ENCODE measurements at regions not wholly inside any gene's neighbourhood (a gene's known extent, or its start where the extent isn't known, plus 50 kb on each side); places are given as distances from the start of the nearest gene placed in this dataset.

DNA sequence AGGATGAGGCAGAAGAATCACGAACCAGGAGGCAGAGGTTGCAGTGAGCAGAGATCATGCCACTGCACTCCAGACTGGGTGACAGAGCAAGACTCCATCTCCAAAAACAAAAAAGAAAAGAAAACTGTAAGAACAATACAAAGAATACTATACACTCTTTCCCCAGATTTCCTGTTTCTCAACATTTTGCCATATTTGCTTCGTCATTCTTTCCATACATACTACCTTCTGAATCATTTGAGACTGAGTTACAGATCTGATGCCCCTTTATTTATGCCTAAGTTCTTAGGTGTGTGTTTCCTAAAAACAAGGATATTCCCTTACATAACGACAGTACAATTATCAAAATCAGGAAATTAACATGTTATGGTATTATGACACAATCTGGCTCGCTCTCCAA, 168.4 kb upstream of the CELF2 start:
- DNase-seq, result no peak
- Histone ChIP-seq H3K27me3 (no peaks in the 10 kb centered on the region), H3K36me3 (no peaks in the 10 kb centered on the region), H3K4me3 (no peak overlapping the region), H3K9me3 (no peaks in the 10 kb centered on the region)

DNA sequence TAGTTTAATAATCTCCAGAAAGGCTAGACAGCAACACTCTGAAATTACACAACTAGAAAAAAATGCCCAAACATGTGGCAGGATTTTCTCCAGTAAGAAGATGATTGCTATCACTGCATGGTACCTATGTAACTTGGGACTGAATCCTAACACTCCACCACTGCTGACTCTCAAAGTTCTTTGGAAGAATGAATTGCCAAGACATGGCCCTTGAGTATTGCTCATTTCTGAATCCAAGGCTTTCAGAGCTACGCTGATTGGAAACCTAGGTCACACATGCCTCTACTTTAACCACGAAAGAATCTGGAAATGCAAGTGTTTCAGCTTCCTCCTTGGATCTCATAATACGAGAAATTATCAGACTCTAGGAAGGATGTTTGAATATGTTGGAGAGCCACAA, 167.5 kb upstream of the CELF2 start:
- Histone ChIP-seq H3K27me3 (no peaks in the 10 kb centered on the region), H3K9me3 (no peaks in the 10 kb centered on the region), H3K4me3 (no peak overlapping the region), H3K36me3 (no peaks in the 10 kb centered on the region)
- no peak for DNase-seq

DNA sequence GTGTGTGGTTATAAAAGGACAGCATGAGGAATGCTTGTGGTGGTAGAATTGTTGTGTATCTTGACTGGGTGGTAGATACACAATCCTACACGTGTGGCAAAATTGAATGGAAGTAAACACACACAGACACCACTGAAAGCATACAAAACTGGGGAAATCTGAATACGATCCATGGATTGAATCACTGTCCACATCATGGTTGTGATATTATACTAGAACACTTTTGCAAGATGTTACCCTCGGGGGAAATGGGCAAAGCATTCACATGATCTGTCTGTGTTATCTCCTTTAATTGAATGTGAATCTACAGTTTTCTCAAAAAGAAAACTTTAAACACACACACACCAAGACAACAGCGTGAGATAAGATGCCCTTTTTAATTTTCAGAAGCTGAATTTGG, 165.2 kb upstream of the CELF2 start:
- no peaks in the 10 kb centered on the region for H3K36me3 ChIP-seq
- H3K4me3 ChIP-seq, result no peak overlapping the region
- no peak for DNase-seq
- H3K9me3 ChIP-seq, result no peaks in the 10 kb centered on the region
- H3K27me3 ChIP-seq, result no peaks in the 10 kb centered on the region

DNA sequence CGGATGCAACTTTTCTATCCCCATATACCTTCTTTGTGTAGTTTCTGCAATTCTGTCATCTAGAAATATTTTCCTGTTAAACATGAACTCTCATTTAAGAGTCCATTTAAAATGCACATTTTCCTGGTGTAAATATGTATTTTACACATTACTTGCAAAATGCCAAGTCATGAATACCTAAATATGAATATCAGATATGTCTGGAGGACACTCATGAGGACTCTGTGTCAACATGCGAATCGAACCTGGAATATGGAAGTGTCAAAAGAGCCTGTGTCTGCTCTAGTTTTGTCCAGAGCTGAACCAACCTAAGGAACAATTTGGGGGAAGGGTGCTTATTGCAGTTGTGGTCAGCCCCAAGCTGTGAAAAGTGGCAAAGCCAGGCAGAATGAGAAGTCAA, 163.7 kb upstream of the CELF2 start:
- Histone ChIP-seq H3K36me3 (no peaks in the 10 kb centered on the region), H3K27me3 (no peaks in the 10 kb centered on the region), H3K4me3 (no peak overlapping the region), H3K9me3 (no peaks in the 10 kb centered on the region)
- DNase-seq, result no peak

DNA sequence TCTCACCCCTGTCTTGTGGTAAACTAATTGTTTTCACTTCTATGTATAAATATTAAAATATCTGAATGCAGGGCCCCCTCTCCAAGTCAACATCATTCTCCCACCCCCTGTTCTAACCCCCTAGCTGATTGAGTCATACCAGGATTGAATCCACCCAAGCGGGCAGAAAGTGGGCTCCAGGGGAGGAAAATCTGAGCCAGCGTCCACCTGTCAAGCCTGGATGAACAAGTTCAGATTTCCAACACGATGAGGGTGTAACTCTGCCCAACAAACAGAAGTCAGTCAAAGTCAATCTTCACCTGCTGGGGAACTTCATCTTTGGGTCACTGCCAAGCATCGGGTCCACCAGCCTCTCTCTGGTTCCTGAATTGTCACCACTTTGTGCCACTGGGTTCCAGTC, 162.9 kb upstream of the CELF2 start:
- Histone ChIP-seq H3K9me3 (no peaks in the 10 kb centered on the region), H3K27me3 (no peaks in the 10 kb centered on the region), H3K36me3 (no peaks in the 10 kb centered on the region), H3K4me3 (no peak overlapping the region)
- no peak for DNase-seq

DNA sequence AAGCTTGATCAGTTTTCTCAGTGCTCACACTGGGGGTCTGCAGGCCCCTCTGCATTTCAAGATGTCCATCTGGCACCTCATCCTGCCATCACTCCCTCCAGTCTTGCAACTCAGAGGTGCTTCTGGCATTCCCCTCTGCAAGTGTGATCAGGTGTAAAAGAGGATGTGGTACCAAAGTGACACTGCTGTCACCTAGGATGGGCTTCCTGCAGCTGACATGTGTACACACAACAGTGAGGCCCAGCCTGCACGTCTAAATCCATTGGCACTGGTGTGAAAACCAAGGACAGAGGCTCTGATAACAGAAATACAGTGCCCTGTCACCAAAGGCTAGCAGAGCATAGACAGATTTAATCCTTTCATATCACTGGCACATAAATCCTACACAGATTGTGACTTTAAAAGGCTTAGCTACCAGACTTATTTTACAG, 162.5 kb upstream of the CELF2 start:
- Histone ChIP-seq H3K4me3 (no peak overlapping the region), H3K9me3 (no peaks in the 10 kb centered on the region), H3K27me3 (no peaks in the 10 kb centered on the region), H3K36me3 (no peaks in the 10 kb centered on the region)
- no peak for DNase-seq

DNA sequence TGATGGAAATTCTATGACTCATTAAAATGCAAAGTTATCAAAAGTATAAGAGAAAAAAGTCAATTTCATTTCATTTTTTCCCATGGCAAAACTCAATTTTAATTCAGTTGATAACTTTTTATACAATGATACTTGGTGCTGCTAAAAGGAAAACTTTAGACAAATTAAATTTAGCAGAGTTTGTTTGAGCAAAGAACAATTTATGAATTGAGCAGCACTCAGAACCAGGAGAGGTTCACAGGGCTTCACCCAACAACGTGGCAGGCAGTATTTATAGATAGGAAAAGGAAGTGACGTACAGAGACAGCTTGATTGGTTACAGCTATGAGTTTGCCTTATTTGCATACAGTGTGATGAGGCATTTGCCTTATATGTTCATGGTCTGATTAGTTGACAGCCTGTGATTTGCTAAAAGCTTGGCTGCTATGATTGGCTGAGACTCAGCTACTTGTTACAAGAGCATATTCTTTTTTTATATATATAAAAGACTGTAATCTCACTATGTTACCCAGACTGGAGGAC, 157.2 kb upstream of the CELF2 start:
- H3K36me3 ChIP-seq, result no peaks in the 10 kb centered on the region
- peaks cover 5% of the 10 kb centered on the region; the same call in 1 of the 2 replicates for H3K9me3 ChIP-seq
- H3K27me3 ChIP-seq, result no peaks in the 10 kb centered on the region
- H3K4me3 ChIP-seq, result no peak overlapping the region
- no peak for DNase-seq

DNA sequence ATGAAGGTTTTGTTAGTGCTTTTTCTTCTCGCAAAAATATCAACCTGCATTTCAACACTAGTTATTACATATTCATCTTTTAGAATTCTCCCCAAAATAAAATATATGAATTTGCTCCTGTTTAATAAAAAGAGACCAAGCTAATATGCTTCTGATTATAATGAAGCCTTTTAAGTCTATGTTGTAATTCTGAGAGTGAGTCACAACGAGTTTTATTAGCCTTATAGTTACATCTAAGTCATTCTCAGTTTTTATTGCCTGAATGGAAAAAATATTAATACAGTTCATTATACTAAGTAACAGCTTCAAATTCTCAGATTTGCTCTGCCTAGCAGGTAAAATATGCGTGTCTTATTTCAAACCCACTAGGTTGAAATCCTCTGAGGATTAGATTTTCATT, 152.4 kb upstream of the CELF2 start:
- peaks cover 5% of the 10 kb centered on the region; the same call in 1 of the 2 replicates for H3K9me3 ChIP-seq
- no peaks in the 10 kb centered on the region for H3K27me3 ChIP-seq
- DNase-seq, result no peak
- H3K4me3 ChIP-seq, result no peak overlapping the region
- no peaks in the 10 kb centered on the region for H3K36me3 ChIP-seq

DNA sequence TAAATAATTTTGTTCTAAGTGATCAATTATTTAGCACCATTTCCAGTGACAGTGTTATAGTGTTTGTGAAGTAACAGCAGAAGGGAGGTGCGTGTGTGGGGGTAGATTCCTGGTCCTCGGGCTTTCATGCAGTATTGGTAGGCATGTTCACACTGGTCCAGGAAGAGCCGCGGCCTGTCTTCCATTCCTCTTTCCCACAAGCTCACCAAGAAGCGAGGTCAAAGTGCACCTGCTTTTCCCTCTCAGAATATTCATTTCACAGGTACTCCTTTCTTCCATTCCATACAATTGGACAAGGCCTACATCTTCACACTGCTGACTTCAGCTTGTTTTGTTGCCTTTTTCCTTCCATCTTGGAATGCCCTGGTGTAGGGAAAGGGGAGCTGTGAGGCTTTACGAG, 151.8 kb upstream of the CELF2 start:
- Histone ChIP-seq H3K36me3 (no peaks in the 10 kb centered on the region), H3K4me3 (no peak overlapping the region)
- DNase-seq, result no peak

DNA sequence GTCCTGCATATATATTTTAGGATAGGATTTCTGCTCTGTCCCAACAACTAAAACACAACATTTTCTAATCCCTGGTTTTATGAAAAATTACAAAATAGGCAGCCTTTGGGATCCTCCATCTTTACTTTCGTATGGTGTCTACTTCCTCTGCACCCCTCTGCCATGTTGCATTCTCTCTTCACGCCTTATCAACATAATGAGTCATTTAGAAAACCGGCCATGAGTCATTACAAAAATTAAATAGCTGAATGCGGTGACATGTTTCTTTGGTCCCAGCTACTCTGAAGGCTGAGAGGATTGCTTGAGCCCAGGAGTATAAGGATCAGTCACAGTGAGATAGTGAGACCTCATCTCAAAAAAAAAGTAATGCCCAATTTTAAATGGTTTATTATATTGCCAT, 148.1 kb upstream of the CELF2 start:
- DNase-seq, result no peak
- H3K4me3 ChIP-seq, result no peak overlapping the region
- H3K36me3 ChIP-seq, result no peaks in the 10 kb centered on the region

More for the DNA sequence above, 151.8 kb upstream of the CELF2 start:
- no peaks in the 10 kb centered on the region for H3K27me3 ChIP-seq
- peaks cover 5% of the 10 kb centered on the region; the same call in 1 of the 2 replicates for H3K9me3 ChIP-seq

DNA sequence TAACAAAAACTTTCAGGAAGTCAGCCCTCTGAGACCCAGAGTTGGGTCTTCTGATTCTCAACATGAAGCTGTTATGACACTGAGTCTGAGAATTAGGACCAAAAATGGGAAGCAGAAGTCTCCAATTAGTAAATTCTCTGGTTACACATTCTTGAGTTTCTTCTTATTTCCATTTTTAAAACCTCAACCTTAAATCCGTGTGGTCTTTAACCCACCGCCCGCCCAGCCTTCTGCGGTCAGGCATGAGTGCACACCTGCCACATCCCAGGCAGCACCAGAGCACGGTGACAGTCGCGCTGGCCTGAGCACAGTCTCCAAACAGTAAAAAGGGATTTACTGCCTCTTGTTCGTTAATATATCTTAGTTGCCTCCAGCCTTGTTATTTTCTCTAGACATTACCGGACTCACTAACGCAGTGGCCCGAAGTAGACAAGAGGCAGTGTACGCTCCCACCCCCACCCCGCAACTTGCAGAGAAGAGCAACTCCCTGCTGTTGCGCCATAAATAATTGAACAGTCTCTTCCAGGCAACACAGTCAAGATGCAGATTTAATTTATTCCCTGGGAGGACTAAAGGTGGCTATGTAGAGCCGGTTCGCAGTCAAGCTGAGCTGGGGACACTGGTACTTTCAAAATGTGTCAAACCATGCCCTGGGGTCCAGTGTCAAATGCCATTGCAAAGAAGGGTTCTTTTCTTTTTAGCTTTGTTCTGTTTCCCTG, 147.0 kb upstream of the CELF2 start:
- Histone ChIP-seq H3K36me3 (no peaks in the 10 kb centered on the region), H3K9me3 (no peaks in the 10 kb centered on the region), H3K27me3 (no peaks in the 10 kb centered on the region), H3K4me3 (no peak overlapping the region)
- DNase-seq, result no peak

More for the DNA sequence above, 148.1 kb upstream of the CELF2 start:
- Histone ChIP-seq H3K27me3 (no peaks in the 10 kb centered on the region), H3K9me3 (no peaks in the 10 kb centered on the region)

DNA sequence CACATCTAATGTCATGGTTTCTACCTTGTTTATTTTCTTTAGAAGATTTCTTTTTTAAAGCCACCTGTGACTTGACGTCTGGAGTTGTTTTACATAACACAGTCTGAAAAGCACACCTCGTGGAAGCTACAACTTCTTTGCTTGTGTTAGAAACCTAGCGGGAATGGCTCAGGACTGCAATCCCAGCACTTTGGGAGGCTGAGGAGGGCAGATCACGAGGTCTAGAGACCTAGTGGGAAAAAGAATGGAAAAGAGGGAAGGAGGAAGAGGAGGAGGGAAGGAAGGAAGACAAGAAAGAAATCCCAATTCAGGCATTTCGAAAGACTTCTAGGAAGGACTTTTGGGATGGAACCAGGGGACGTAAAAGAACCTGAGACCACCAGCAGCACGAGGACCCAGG, 146.3 kb upstream of the CELF2 start:
- DNase-seq, result no peak
- Histone ChIP-seq H3K36me3 (no peaks in the 10 kb centered on the region), H3K4me3 (no peak overlapping the region), H3K9me3 (no peaks in the 10 kb centered on the region), H3K27me3 (no peaks in the 10 kb centered on the region)

DNA sequence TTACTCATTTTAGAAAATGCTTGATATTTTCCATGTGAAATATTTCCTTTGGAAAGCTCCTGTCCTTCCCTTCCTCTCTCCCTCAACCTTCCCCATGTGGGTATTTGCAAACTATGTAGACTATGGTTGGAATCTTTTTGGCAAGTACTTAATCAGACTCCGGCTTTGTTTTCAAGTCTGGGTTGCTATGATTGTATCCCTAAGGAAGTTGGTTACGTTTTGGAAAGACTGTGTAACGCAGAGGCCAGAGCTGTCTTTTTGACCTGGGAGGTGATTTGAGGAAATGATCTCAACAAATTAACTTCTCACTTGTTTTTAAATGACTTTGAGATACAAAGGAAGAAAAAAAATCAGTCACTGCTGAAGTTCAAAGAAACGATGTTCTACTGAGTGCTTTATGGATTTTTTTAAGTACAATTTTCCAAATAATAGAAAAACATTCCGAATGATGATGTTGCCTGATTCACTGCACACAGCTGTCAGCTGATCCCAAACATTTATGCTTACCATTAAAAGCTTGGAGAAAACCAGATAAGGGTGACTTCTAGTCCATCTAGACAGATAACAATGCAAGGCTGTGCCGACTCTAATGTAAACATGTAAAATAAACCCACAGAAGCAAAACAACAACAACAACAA, 145.5 kb upstream of the CELF2 start:
- no peaks in the 10 kb centered on the region for H3K27me3 ChIP-seq
- peak; percentile 38 for DNase-seq
- no peaks in the 10 kb centered on the region for H3K36me3 ChIP-seq
- H3K9me3 ChIP-seq, result no peaks in the 10 kb centered on the region
- no peak overlapping the region for H3K4me3 ChIP-seq

DNA sequence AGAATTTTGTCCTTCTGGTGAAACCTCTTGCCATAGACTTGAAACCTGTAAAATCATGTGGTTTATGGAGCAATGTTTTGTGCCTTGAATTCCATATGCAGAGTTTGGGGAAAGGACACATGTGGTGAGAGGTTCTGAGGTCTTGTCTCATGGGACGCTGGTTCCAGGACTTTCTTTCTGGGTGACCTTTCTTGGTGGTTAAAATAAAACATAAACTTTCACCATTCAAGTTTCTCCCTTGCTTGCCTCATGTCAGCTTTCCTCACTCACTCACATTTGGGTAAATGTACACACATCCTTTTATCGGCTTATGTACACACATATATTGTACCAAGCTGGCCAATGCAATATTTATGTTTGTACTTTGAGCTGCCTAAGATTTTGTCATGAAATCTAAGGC, 144.9 kb upstream of the CELF2 start:
- H3K27me3 ChIP-seq, result no peaks in the 10 kb centered on the region
- no peaks in the 10 kb centered on the region for H3K9me3 ChIP-seq
- no peak for DNase-seq
- no peaks in the 10 kb centered on the region for H3K36me3 ChIP-seq
- no peak overlapping the region for H3K4me3 ChIP-seq

DNA sequence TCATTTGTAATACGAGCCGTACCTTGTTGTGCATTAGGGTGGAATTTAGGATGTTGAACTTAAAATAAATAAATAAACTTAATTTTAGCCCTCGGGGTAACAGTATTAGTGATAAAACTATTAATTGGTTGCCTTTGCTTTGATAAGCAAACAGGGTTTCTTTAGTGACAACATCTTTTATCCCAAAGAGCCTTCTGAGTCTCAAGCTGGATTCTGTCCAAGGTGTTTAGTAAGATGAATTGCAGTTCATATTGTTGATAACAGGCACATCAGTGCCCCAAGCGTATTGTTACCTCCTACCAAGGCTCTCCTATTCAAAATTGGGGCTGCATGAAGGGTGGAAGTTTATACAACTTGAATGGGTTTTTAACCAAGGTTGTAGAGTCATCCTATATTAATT, 144.4 kb upstream of the CELF2 start:
- Histone ChIP-seq H3K9me3 (no peaks in the 10 kb centered on the region), H3K36me3 (no peaks in the 10 kb centered on the region), H3K4me3 (no peak overlapping the region), H3K27me3 (no peaks in the 10 kb centered on the region)
- no peak for DNase-seq

DNA sequence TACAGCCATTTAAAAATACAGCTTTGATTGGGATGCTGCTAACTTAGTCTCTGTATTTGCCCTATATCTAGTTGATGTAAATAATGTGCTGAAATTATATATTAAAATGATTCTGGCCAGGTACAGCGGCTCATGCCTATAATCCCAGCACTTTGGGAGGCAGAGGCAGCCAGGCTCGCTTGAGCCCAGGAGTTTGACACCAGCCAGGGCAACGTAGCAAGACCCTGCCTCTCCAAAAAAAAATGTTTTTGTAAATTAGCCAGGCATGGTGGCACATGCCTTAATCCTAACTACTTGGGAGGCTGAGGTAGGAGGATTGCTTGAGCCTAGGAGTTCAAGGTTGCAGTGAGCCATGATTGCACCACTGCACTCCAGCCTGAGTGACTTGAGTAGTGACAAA, 143.8 kb upstream of the CELF2 start:
- no peaks in the 10 kb centered on the region for H3K27me3 ChIP-seq
- no peak for DNase-seq

DNA sequence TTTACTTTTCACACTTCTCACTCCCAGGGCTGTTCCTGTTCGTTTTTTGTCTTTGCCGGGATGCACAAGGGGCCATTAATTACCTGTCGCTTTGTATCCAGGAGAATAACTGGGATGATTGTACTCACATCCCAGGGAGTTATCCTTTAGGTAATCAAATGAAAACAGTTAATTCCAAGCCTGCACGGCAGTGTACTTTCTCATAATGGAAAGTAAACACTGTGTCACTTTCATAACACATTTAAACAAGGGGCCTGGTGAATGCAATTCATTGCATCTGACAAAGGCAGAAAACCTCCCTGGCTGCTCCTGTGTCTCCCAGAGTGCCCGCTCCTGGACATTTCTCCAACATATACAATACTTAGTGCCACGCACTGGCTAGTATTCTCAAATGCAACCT, 138.7 kb upstream of the CELF2 start:
- no peak for DNase-seq
- H3K4me3 ChIP-seq, result no peak overlapping the region
- no peaks in the 10 kb centered on the region for H3K36me3 ChIP-seq
- H3K9me3 ChIP-seq, result peaks cover 2% of the 10 kb centered on the region; the same call in 1 of the 2 replicates
- no peaks in the 10 kb centered on the region for H3K27me3 ChIP-seq

More for the DNA sequence above, 143.8 kb upstream of the CELF2 start:
- Histone ChIP-seq H3K4me3 (no peak overlapping the region), H3K9me3 (no peaks in the 10 kb centered on the region), H3K36me3 (no peaks in the 10 kb centered on the region)
